ENCODE measurements at regions not wholly inside any gene's neighbourhood (a gene's known extent, or its start where the extent isn't known, plus 50 kb on each side); places are given as distances from the start of the nearest gene placed in this dataset.
A peak's percentile ranks its signal among the peaks of the same experiment; 100 is the strongest.
"Not testable (repeated sequence)": the region's sequence is repeated elsewhere in the genome, so short reads cannot be mapped to it uniquely, and the experiment has no call there.

- DNase-seq: no peak
Observed at GRCh38 chr6:112464901-112465665, 118.0 kb downstream of the RFPL4B start.

GRCh38 chr6:112466373-112467151 is 119.4 kb downstream of the RFPL4B start:
- DNase-seq: peak; percentile 81

GRCh38 chr6:112468359-112468758 is 121.2 kb downstream of the RFPL4B start:
- peak; percentile 95 for DNase-seq

GRCh38 chr6:112469306-112469705 is 122.2 kb downstream of the RFPL4B start:
- DNase-seq: peak; percentile 56

- peak; percentile 18 for DNase-seq
Observed at GRCh38 chr6:112470376-112470775, 123.2 kb downstream of the RFPL4B start.

GRCh38 chr6:112470950-112471349 is 123.8 kb downstream of the RFPL4B start:
- DNase-seq: no peak

- DNase-seq: peak; percentile 77
Observed at GRCh38 chr6:112475083-112475482, 128.0 kb downstream of the RFPL4B start.

GRCh38 chr6:112477125-112477524 is 130.0 kb downstream of the RFPL4B start:
- DNase-seq: no peak

GRCh38 chr6:112478036-112478435 is 130.9 kb downstream of the RFPL4B start:
- DNase-seq: no peak

- not testable (repeated sequence) for DNase-seq
Observed at GRCh38 chr6:112479975-112480374, 132.8 kb downstream of the RFPL4B start.

GRCh38 chr6:112480553-112480952 is 133.4 kb downstream of the RFPL4B start:
- DNase-seq: peak; percentile 55

GRCh38 chr6:112481211-112481610 is 134.1 kb downstream of the RFPL4B start:
- no peak for DNase-seq

- no peak for DNase-seq
Observed at GRCh38 chr6:112482373-112482772, 135.2 kb downstream of the RFPL4B start.

GRCh38 chr6:112485120-112485826 is 138.1 kb downstream of the RFPL4B start:
- DNase-seq: no peak

GRCh38 chr6:112485827-112486212 is 138.7 kb downstream of the RFPL4B start:
- DNase-seq: peak; percentile 28

- no peak for DNase-seq
Observed at GRCh38 chr6:112486454-112486853, 139.3 kb downstream of the RFPL4B start.

GRCh38 chr6:112488238-112488637 is 141.1 kb downstream of the RFPL4B start:
- no peak for DNase-seq

GRCh38 chr6:112501705-112502104 is 154.6 kb downstream of the RFPL4B start:
- no peak for DNase-seq

GRCh38 chr6:112502351-112503090 is 155.4 kb downstream of the RFPL4B start:
- peak; percentile 27 for DNase-seq

- DNase-seq: no peak
Observed at GRCh38 chr6:112503091-112503596, 156.0 kb downstream of the RFPL4B start.

- no peak for DNase-seq
Observed at GRCh38 chr6:112504621-112505020, 157.5 kb downstream of the RFPL4B start.

- DNase-seq: no peak
Observed at GRCh38 chr6:112511441-112511840, 164.3 kb downstream of the RFPL4B start.

GRCh38 chr6:112513175-112513574 is 166.0 kb downstream of the RFPL4B start:
- DNase-seq: no peak
